Astrocyte (in vitro differentiated cells and primary cell): ENCODE measurements at regions not wholly inside any gene's neighbourhood (a gene's known extent, or its start where the extent isn't known, plus 50 kb on each side); places are given as distances from the start of the nearest gene placed in this dataset.
A peak's percentile ranks its signal among the peaks of the same experiment; 100 is the strongest.

Source experiments
- DNase-seq: peaks from one replicate; pipeline ENCODE4 v3.0.0-alpha.2; 2010; ENCODE audit warnings: low read depth
- FAIRE-seq: peaks from 2 replicates; lab custom pipeline; 2011; peaks lifted over from hg19 to GRCh38; lab: Jason Lieb, UNC
- H2AFZ ChIP-seq: 2 replicates; pipeline ENCODE4 v1.6.0; 2012; ENCODE audit warnings: low read depth, low read length, inconsistent platforms
- H3K27ac ChIP-seq: 2 replicates; pipeline ENCODE4 v1.5.1; 2011; ENCODE audit warnings: low read depth, low read length, inconsistent platforms
- H3K27me3 ChIP-seq: 2 replicates; pipeline ENCODE4 v1.6.0; 2011; ENCODE audit warnings: low read length, inconsistent platforms; ENCODE audit not compliant: insufficient read depth
- H3K36me3 ChIP-seq: 2 replicates; pipeline ENCODE4 v1.5.1; 2011; ENCODE audit warnings: low read length, inconsistent platforms; ENCODE audit not compliant: insufficient read depth
- H3K4me1 ChIP-seq: 2 replicates; pipeline ENCODE4 v1.5.1; 2011; ENCODE audit warnings: low read length, inconsistent platforms; ENCODE audit not compliant: insufficient read depth
- H3K4me2 ChIP-seq: 2 replicates; pipeline ENCODE4 v1.6.0; 2012; ENCODE audit warnings: low read length, inconsistent platforms
- H3K4me3 ChIP-seq: 2 replicates; pipeline ENCODE4 v1.5.1; 2011; ENCODE audit warnings: low read depth, mild to moderate bottlenecking, low read length, inconsistent platforms; ENCODE audit not compliant: insufficient read depth
- H3K79me2 ChIP-seq: 2 replicates; pipeline ENCODE4 v1.6.0; 2012; ENCODE audit warnings: mild to moderate bottlenecking, low read length, inconsistent platforms; ENCODE audit not compliant: insufficient read depth
- H3K9ac ChIP-seq: 2 replicates; pipeline ENCODE4 v1.6.0; 2012; ENCODE audit warnings: mild to moderate bottlenecking, low read length, inconsistent platforms
- H3K9me3 ChIP-seq: 2 replicates; pipeline ENCODE4 v1.5.1; 2012; ENCODE audit warnings: low read depth, mild to moderate bottlenecking, low read length, inconsistent platforms; ENCODE audit not compliant: insufficient read depth
- H4K20me1 ChIP-seq: 2 replicates; pipeline ENCODE4 v1.6.0; 2012; ENCODE audit warnings: low read length, inconsistent platforms; ENCODE audit not compliant: insufficient read depth
- H3K27ac Mint-ChIP-seq: one replicate; pipeline ENCODE4 v1.8.0; 2021; ENCODE audit warnings: mild to moderate bottlenecking, mixed read lengths; ENCODE audit not compliant: unreplicated experiment
- H3K27me3 Mint-ChIP-seq: one replicate; pipeline ENCODE4 v1.8.0; 2021; ENCODE audit warnings: low read depth, mixed read lengths; ENCODE audit not compliant: unreplicated experiment
- H3K36me3 Mint-ChIP-seq: one replicate; pipeline ENCODE4 v1.8.0; 2021; ENCODE audit warnings: low read depth, mixed read lengths; ENCODE audit not compliant: unreplicated experiment
- H3K4me1 Mint-ChIP-seq: one replicate; pipeline ENCODE4 v1.8.0; 2021; ENCODE audit warnings: low read depth, mixed read lengths; ENCODE audit not compliant: unreplicated experiment
- H3K4me3 Mint-ChIP-seq: one replicate; pipeline ENCODE4 v1.8.0; 2021; ENCODE audit warnings: mild to moderate bottlenecking, moderate library complexity, mixed read lengths; ENCODE audit not compliant: unreplicated experiment
- H3K9me3 Mint-ChIP-seq: one replicate; pipeline ENCODE4 v1.8.0; 2021; ENCODE audit warnings: mild to moderate bottlenecking, mixed read lengths; ENCODE audit not compliant: unreplicated experiment
- CTCF ChIP-seq: IDR thresholded peaks from 2 replicates; pipeline ENCODE4 v1.5.1; 2011; ENCODE audit warnings: low read depth, mild to moderate bottlenecking, inconsistent platforms, low read length, moderate library complexity; ENCODE audit not compliant: insufficient read depth
- EZH2 ChIP-seq: IDR thresholded peaks from 2 replicates; pipeline ENCODE4 v1.6.1; 2012; ENCODE audit warnings: mild to moderate bottlenecking, low read length, inconsistent platforms; ENCODE audit not compliant: insufficient read depth

- H3K36me3 Mint-ChIP-seq = no peaks in the 10 kb centered on the region
- Histone ChIP-seq H3K36me3 (no peaks in the 10 kb centered on the region), H3K27me3 (no peaks in the 10 kb centered on the region), H3K4me1 (no peaks in the 10 kb centered on the region), H3K79me2 (no peaks in the 10 kb centered on the region), H3K9me3 (no peaks in the 10 kb centered on the region), H3K9ac (no peak overlapping the region), H3K27ac (no peak overlapping the region), H3K4me3 (no peak overlapping the region), H2AFZ (no peak overlapping the region), H3K4me2 (no peak overlapping the region), H4K20me1 (no peaks in the 10 kb centered on the region)
- TF ChIP-seq EZH2 (no peak), CTCF (no peak)
- no peaks in the 10 kb centered on the region for H3K4me1 Mint-ChIP-seq
- H3K27ac Mint-ChIP-seq = no peak overlapping the region
- peak; percentile 97 for DNase-seq
- H3K27me3 Mint-ChIP-seq = peaks cover 20% of the 10 kb centered on the region
- no peak overlapping the region for H3K4me3 Mint-ChIP-seq
- H3K9me3 Mint-ChIP-seq = peaks cover 2% of the 10 kb centered on the region
- no peak for FAIRE-seq
Observed at GRCh38 chr1:55781944-55782482, 566.8 kb upstream of the USP24 start.

- DNase-seq (no peak), FAIRE-seq (no peak)
- no peaks in the 10 kb centered on the region for H3K9me3 ChIP-seq
- no peak overlapping the region for H3K4me3 ChIP-seq
- Mint-ChIP-seq H3K4me1 (no peaks in the 10 kb centered on the region), H3K4me3 (no peak overlapping the region), H3K9me3 (peaks cover 2% of the 10 kb centered on the region), H3K27me3 (peaks cover 15% of the 10 kb centered on the region), H3K27ac (no peak overlapping the region), H3K36me3 (no peaks in the 10 kb centered on the region)
- no peaks in the 10 kb centered on the region for H3K36me3 ChIP-seq
- no peaks in the 10 kb centered on the region for H3K79me2 ChIP-seq
- no peak for TF ChIP-seq CTCF
- no peak for TF ChIP-seq EZH2
- H3K9ac ChIP-seq = no peak overlapping the region
- no peaks in the 10 kb centered on the region for H3K27me3 ChIP-seq
- H3K27ac ChIP-seq = no peak overlapping the region
- no peak overlapping the region for H3K4me2 ChIP-seq
- H4K20me1 ChIP-seq = no peaks in the 10 kb centered on the region
- no peak overlapping the region for H2AFZ ChIP-seq
- no peaks in the 10 kb centered on the region for H3K4me1 ChIP-seq
Observed at GRCh38 chr1:55781003-55781402, 565.8 kb upstream of the USP24 start.

GRCh38 chr1:55777545-55777944 lies 562.4 kb upstream of the USP24 start:
- no peak overlapping the region for H3K4me3 Mint-ChIP-seq
- Histone ChIP-seq H3K4me3 (no peak overlapping the region), H4K20me1 (no peaks in the 10 kb centered on the region), H3K27me3 (no peaks in the 10 kb centered on the region), H3K27ac (no peak overlapping the region), H3K9me3 (no peaks in the 10 kb centered on the region), H3K9ac (no peak overlapping the region), H3K79me2 (no peaks in the 10 kb centered on the region), H3K36me3 (no peaks in the 10 kb centered on the region), H3K4me2 (no peak overlapping the region), H3K4me1 (no peaks in the 10 kb centered on the region), H2AFZ (no peak overlapping the region)
- no peak for FAIRE-seq
- H3K27me3 Mint-ChIP-seq = peaks cover 5% of the 10 kb centered on the region
- H3K9me3 Mint-ChIP-seq = peaks cover 2% of the 10 kb centered on the region
- no peak for DNase-seq
- no peaks in the 10 kb centered on the region for H3K4me1 Mint-ChIP-seq
- no peaks in the 10 kb centered on the region for H3K36me3 Mint-ChIP-seq
- H3K27ac Mint-ChIP-seq = no peak overlapping the region
- no peak for TF ChIP-seq CTCF
- TF ChIP-seq EZH2 = no peak
